GM12892 (cell line): ENCODE measurements at regions not wholly inside any gene's neighbourhood (a gene's known extent, or its start where the extent isn't known, plus 50 kb on each side); places are given as distances from the start of the nearest gene placed in this dataset.

Experiments used
- POLR2A ChIP-seq: IDR thresholded peaks from 2 replicates; pipeline ENCODE4 v1.6.1; 2011; ENCODE audit warnings: low read depth, low read length, control low read depth
- POLR2AphosphoS5 ChIP-seq: IDR thresholded peaks from 2 replicates; pipeline ENCODE4 v1.6.1; 2011; ENCODE audit warnings: low read depth, low read length, control low read depth
- TAF1 ChIP-seq: IDR thresholded peaks from 2 replicates; pipeline ENCODE4 v1.6.1; 2011; ENCODE audit warnings: low read depth, mild to moderate bottlenecking, control low read depth, low read length, borderline replicate concordance

- no peak for TF ChIP-seq POLR2A
- no peak for TF ChIP-seq TAF1
- TF ChIP-seq POLR2AphosphoS5 = no peak
Measured at GRCh38 chr5:58122848-58123392, 337.0 kb downstream of the PLK2 start.
